Stimulated activated CD4-positive, alpha-beta T cell treated with anti-CD3 and anti-CD28 coated beads, Interleukin-12 subunit alpha, Interleukin-12 subunit beta, amount 100 ng/mL, for 4 hours (primary cell): ENCODE measurements at regions not wholly inside any gene's neighbourhood (a gene's known extent, or its start where the extent isn't known, plus 50 kb on each side); places are given as distances from the start of the nearest gene placed in this dataset.

Experiments used
- DNase-seq: peaks from one replicate; pipeline ENCODE4 v3.0.0-alpha.2; 2020

DNA sequence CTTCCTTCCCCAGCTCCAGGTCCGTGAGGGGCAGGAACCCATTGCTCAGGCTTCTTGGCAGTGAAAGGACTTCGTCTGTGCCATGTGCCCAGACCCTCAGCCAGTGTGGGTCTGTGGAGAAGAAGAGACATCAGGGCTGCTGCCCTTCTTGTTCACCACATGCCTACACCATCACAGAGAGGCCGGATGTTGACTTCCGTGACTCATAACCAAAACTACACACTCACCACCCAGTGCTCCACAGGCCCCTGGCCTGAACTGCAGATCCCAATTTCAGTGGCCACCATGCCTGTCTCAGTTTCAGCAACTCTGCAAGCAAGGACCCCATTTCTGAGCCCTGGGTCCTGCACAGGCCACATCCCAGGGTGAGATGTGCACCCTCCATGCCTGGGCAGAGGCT lies 332.6 kb upstream of the SALL3 start:
- no peak for DNase-seq

DNA sequence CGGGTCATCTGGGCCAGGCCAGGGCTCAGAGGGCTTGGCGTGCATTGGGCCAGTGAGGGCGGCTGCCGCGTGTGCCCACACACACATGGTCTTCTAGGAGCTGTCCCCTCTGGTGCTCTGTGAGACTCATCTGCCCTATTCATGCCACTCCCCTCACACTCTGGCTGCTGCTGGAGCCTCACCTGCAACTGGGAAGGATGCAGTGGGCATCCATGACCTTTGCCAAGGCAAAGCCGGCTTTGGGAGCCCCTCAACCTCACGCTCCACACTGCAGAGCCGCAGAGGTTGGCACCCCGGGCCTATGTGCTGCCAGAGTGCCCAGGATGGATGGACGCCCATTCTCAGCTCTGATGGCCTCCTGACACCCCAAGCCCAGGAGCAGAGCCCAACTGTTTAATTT lies 330.2 kb upstream of the SALL3 start:
- DNase-seq, result no peak

DNA sequence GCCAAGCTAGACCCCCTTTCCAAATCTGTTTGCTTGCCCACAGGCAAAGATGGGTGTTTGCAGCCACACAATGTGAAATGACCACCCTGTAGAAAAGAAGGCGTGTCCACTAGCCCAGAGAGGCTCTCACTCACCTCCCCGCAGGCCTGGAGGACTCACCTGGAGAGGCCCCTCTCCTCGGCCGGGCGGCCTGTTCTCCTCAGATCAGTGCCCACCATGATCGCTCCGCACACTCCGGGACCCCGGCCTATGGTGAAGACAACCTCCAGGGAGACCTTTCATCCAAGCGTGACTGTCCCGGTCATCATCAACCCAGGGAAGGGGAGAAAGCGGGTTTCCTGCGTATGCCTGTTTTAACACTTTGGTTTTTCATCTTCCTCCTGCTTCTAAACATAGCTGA lies 328.7 kb upstream of the SALL3 start:
- DNase-seq, result no peak

DNA sequence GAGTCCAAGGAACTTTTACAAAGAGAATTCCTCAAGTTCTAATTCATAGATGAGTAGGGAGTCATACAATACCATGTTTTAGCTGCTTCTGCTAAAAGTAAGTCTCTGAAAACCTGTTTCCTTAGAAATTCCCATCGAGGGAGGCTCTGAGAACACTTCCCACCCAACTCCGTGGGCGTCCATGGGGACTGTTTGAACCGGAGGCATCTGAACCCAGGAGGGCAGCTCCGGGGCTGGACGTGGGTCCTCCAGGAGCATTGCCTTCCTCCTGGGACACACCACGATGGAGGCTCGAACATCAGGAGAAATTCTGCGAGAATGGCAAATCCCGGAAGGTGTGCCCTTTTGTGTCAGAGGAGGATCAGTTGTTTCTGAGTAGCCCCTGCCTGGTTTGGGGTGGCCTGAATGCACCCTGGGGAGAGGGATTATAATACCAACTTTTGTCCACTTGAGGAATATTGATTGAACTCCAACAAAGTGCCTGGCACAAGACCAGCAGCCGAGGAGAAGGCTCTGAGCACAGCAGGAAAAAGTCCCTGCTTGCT lies 327.5 kb upstream of the SALL3 start:
- DNase-seq, result no peak

DNA sequence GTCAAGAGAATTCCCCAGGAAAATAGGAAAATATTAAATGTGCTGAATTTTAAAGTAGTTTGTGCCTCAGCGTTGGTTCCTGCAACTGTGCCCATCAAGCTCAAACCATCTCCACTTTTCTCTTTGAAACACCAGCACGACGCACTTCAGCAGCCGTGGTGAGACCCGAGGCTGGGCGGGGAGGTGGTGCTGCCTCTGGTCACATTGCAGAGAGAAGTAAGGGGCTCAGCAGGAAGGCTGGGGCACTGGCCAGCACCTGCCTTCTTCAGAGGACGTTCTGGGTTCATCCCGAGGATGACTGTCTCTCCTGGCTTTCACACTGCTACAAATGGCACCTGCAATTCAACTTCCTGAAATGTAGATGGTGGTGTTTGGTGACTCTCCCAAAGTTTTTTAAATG lies 323.7 kb upstream of the SALL3 start:
- no peak for DNase-seq

DNA sequence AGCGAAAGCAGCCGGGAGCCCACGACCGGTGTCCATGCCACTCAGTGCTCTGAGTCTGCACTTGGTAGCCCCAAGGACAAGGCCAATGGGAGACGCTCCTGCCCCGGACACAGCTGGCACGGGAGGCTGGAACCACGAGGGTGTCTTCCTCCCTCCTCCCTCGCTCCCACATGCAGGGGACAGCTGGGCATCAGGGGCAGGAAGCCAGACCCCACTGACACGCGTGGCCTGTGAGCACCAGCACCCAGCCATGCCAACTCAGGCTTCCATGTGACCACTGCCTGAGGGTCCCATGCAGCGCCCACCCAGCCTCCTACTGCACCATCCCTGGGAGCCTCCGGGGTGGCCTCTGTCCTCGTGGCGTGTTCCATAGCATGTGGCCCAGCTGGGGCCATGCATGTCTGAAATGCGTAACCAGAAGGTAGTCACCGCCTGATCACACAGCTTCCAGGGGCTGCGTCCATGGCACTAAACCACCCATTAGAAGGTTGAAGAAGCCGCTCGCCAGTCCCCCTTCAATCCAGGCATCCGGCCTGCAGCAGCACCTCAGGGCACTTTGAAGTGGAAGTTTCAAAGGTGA lies 323.2 kb upstream of the SALL3 start:
- DNase-seq, result no peak

DNA sequence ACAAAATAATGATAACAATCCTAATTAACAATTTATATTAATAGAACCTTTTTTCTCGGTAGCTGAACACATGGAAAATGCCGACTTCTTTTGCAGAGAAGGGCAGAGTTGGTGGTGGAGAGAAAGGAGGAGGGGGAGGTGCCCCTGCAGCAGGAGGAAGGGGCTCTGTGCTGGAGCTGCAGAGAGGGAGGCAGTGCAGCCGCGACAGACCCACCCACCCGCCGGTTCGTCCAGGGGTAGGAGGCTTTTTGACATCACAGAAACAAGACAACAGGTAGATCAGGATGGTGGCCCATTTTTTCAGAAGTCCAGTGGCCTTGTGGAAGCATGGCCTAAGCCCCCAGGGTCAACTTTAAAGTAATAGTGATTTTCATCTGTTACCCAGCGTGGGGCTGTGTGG lies 321.1 kb upstream of the SALL3 start:
- no peak for DNase-seq

DNA sequence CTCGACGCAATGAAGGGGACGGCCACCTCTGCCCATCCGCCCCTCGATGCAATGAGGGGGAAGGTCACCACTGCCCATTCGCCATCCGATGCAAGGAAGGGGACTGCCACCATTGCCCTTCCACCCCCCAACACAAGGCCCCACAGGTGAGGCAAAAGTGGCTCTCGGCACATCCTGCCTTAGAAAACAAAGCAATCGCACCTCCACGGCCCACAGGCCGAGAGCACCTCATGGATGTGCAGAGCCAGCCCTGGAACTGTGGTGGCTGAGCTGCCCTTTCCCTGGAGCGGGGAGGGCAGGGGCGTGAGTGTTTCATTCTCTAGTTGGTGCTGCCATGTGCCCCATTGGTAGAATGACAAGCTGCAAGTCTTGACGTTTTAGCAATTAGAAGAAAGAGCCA lies 320.6 kb upstream of the SALL3 start:
- no peak for DNase-seq

DNA sequence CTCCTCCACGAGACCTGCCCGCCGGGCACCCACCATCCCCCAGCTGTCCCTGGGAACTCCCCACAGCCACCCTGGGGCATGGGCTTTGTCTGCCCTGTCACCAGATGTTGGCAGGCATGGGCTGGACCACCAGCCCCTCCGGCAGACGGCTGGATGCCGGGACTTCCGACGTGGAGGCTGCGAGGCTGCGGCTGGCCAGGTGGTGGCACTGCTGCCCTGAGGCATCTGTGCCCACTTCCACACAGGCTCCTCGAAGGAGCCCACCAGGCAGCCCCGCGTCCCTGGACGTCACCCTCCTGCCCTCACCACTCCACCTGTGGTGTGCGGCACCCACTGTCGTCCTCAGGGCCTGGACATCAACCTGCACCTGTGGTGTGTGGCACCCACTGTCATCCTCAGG lies 319.9 kb upstream of the SALL3 start:
- peak; percentile 2 for DNase-seq

DNA sequence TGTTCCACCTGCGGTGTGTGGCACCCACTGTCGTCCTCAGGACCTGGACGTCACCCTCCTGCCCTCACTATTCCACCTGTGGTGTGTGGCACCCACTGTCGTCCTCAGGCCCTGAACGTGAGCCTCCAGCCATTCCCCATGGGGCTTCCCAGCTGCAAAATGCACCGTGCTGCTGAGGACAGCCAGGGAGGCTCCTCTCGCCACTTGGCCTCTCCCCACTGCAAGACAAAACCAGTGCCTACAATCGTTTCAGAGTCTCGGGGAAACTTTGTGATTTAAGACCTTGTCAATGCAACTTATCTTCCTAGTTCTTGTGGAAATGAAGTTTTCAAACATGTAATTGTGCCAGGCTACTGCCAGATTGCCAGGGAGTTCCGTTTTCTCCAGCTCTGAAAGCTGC lies 319.3 kb upstream of the SALL3 start:
- DNase-seq, result no peak

DNA sequence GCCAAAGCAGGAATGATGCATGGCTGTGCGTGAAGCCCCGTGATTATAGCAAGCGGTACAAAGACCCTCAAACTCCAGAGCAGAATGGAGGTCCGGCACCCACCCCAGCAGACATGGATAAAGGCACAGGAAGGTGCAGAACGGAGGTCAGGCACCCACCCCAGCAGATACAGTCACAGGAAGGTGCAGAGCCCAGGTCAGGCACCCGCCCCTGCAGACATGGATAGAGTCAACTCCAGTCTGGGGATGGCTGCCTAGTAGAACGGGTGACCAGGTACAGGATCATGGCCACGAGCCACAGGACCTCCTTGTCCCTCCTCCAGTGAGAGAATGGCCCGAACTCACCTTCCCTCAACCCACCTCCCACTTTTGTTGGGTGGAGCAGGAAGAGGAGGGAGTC lies 318.3 kb upstream of the SALL3 start:
- DNase-seq, result no peak

DNA sequence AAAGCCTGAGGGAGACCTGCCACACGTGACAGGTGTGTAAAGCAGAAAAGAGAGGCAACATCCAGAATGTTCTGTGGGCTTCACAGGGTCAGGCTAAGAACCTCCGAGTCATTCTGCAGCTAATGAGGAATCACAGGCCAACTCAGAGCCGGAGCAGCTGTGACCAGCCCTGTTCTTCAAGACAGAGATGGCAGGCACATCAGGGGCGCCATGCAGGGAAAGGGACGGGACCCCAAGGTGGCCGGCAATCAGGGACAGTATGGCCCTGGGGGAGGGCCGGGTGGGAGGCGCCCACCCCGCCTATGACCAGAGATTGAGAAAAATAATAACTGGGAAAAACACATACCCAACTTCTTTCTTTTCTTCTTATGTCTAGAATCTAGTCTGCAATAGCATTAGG lies 316.7 kb upstream of the SALL3 start:
- DNase-seq, result no peak

DNA sequence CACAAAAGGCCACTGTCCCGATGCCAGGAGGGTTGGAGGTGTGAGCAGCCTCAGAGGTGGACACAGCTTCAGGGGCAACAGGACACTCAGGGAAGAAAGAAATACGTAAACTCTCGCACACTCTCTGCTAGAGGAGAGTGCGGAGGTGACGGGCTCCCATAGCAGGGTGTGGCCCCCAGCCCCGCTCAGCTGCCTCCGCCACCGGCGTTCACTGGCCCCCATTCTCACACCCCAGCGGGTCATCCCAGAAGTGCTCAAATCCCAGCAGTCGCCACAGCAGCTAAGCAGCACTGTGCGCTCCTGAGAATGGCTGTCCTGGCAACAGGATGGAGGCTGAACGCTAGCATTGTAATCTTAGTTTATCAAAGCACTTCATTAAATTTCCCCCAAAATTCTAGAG lies 315.6 kb upstream of the SALL3 start:
- DNase-seq, result no peak

DNA sequence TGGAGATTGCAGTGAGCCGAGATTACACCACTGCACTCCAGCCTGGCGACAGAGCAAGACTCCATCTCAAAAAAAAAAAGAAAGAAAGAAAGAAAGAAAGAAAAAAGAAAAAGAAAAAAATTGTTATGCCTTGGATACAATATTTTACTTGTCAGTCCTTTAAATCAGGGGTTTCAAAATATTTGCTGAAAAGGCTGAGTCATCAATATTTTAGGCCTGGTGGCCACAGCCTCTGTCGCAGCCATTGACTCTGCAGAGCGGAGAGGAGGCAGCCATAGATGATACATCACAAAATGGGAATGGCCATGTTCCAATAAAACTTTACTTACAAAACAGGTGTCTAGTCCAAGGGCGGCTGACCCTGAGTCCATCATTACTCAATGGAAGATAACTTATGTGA lies 314.8 kb upstream of the SALL3 start:
- DNase-seq, result no peak

DNA sequence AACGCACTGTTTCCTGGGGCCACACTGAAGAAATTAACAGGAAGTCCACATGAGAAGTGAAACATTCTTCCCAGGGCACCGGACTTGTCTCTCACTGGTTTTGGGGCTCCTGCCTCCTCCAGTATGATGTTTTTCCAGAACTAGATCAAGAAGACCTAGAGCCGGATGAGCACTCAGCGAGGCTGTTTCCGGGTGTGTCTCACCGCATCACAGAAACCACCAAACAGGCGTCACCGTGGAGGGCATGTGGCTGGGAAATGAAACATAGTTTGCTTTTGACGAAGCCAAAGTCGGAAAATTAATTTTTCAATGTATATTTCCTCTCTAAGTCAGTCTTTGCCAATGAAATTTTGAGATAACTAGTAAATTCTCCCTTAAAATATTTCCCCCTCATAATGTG lies 314.0 kb upstream of the SALL3 start:
- no peak for DNase-seq

DNA sequence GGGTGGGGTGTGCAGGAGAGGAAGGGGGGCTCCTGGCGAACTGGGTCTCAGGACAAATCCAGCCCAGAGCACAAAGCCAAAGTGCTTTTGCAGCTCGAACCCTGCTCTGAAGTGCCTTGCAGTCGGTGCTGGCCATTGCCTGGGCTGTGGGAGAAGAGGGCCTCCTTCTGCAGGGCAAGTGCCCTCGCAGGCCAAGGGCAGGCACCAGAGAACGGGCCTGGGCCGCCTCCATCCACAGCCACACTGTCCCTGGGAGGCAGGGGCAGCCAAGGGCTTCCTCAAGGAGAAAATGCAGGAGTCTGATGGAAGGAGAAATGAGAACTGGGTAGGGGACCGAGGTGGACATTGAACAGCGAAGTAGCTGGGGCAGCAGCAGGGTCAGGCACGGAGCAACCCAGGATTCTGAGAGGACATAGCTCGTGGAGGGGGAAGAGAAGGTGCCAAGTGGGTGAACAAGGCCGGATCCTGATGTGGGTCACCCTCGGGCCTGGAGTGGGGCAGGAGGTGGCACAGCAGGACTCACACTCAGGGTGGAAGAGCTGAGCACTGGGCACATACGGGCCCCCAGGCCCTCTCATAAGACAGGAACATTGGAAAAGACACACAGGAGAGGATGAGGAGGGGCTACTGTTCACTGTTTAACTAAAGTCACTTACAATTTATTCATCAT lies 312.8 kb upstream of the SALL3 start:
- no peak for DNase-seq

DNA sequence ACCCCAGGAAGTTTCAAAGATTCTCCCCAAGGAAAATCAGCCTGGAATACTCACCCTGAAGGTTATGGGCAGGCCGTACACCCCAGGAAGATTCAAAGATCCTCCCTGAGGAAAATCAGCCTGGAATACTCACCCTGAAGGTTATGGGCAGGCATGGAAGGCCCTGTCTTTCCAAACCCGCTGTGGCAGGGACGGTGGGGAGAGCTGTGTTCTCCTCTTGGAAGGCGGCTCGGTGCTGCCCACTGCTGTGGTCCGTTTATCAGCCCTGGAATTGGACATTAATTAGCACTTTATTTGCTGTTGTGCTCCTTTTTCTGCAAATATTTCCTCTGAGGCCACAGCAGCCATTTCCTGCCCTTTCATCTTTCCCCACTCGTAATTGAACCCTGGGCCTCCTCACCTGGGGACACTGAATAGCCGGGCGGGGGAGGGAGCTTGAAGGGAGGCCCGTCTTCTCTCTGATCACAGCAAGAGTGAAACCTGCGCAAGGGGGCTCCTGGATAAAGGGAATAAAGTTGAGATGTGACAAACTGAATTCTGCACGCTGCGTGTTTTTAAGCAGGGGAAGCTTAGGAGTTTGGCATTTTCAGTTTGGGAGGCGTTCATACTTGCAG lies 308.7 kb upstream of the SALL3 start:
- no peak for DNase-seq

DNA sequence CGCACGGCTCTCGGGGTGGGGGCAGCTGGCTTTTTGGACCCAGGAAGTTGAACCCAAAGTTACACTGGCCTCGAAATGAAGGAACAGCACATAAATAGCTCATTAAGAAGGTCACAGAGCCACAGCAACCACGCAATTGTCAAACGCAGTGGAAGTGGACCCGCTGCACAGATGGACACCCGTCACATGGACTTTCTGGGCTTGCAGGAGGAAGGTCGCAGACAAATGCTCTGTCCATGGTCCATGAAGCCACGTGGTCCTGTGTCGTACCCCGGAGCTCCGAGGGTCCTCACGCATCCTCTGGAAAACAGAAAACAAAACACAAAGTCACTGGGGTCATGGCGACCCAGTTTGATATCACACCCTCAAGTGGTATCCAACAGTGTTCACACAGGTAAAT lies 308.1 kb upstream of the SALL3 start:
- no peak for DNase-seq

DNA sequence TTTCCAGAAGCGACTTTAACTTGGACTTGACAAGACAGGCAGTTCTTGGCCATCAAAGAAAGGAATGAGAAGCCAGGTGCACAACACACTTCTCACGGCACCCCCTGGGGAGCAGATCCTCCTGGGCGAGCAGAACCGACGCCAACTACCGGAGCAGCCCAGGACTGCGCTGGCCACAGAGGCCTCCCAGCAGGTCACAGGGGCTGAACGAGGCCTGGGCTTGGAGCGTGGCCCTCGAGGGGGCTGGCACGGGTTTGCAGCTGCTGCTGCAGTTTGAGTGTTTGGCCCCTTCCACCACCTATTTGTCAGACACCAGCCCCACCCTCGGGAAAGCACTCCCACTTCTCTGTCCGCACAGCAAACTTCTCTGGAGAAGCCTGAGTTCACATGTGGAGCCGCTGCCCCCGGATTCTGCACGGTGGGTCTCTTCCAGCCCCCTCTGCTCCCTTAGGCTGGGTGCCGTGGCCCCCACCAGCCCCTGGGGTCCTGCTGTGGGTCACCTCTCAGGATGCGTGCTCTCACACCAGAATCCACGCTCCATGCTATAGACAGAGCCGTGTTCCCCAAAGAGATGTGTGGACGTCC lies 306.7 kb upstream of the SALL3 start:
- no peak for DNase-seq

DNA sequence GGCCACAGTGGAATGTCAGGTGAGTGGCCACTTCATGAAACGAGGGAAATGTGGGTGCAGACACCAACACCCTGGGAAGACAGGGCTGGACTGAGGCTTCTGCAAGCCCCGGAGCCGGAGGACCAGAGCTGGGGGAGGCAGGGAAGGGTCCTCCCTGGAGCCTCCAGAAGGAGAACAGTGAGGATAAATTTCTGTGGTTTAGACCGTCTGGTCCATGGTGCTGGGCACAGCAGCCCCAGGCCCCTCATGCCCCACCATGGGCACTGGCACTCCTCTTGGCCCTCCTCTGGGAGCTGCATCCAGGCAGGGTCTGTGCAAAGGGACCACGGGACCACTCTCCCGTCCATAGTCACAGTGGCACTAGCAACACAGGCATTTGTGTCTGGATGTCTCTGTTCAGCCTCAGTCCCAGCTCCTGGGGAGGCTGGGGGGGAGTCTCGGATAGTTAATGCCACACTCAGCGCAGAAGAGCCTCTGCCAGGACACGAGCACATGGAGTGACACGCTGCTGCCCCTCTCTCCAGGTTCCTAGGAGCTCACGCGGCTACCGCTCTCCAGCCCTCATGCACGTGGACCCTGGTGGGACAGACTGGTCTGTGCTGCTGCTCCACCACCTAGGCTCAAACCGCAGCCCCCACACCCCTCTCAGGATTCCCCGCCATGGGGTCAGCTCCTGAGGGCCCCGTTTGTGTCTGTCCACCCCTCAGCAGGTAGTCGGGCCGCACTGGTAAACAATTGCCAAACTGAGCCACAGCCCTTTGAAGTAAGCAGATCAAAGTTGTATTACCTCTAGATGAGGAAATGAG lies 305.9 kb upstream of the SALL3 start:
- no peak for DNase-seq

DNA sequence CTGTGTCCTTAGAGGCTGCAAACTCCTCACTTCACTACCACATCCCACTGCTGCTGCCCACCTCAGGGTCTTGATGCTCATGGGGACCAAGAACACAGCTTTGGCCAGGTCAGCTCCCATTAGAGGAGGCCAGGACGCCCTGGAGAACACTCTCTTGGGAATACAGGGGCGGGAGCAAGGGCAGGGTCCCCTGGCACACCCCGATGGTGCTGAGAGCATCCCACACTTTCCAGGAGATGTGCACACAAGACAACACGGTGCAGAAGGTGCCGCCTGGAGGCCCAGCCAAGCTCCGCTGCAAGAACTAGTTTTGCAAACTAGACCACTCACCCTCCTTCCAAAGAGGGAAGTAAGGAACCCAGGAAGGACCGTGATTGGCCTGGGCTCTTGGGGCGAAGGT lies 304.4 kb upstream of the SALL3 start:
- no peak for DNase-seq

DNA sequence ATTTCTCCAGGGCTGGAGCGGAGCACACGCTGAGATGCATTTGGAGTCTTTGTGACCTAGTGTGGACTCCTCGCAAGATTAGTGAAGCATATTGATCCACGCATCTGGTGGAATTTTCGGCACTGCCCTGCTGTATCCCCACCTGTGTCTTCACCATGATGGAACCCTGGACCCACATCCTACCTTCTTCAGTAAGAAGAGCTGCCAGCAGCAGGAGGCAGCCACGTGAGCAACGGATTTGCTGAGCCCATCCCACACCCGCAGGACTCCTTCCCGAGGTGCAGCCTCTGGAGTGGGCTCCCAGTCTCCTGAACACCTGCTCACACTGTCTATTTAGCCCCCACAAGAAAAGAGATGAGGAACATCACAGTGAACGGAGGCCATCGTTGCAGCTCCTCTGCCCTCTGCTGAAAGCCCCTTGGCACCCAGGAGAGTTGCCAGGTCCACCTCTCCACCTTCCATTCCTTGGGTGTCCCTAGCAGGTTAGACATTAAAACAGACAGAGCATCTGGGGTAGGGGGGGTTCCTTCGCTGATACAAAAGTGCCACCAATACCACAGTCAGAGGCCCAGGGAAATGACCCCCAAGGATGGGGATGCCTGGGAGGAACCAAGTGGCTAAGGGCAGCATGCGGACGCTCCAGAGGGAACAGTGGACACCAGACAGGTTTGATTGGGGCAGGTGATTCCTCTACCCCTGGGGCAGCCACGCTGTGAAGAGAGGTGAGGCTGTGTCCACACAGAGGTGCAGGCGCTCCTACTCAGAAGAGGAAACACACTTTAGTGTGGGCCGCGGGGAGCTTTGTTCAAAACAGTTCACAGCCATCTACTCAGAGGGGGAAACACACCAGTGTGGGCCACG lies 302.8 kb upstream of the SALL3 start:
- no peak for DNase-seq
